ENCODE measurements at regions not wholly inside any gene's neighbourhood (a gene's known extent, or its start where the extent isn't known, plus 50 kb on each side); places are given as distances from the start of the nearest gene placed in this dataset.

- dilution Hi-C loops (cut with MboI; ENCODE audit: extremely low pct_ligation_motif_present, low sequenced_read_pairs) (no loop called here), intact Hi-C loops (cut with micrococcal nuclease) (no loop called here)
- no peaks in the 10 kb centered on the region for H3K9me3 ChIP-seq (replicated peaks; ENCODE audit: control insufficient read depth, insufficient read depth, low read length)
- ChIA-PET CTCF (no interaction called here), POLR2A (no interaction called here)
- no peak overlapping the region for H2AFZ ChIP-seq (ENCODE audit: low read depth, low read length)
- H3K27ac ChIP-seq (ENCODE audit: insufficient read depth, low read depth, low read length) = no peak overlapping the region
- no peak for TF ChIP-seq FOS (IDR thresholded peaks at IDR 0.05; ENCODE audit: borderline replicate concordance, insufficient read depth, low read length)
- no peak for TF ChIP-seq JUN (IDR thresholded peaks at IDR 0.05; ENCODE audit: borderline replicate concordance, insufficient read depth, insufficient read length, low read depth)
- no peak for TF ChIP-seq MAX (IDR thresholded peaks at IDR 0.05; ENCODE audit: insufficient read depth, insufficient read length)
- no peak for TF ChIP-seq MYC (IDR thresholded peaks at IDR 0.05; ENCODE audit: low read depth, low read length)
- no peak for TF ChIP-seq EZH2 (IDR thresholded peaks at IDR 0.05; ENCODE audit: borderline replicate concordance, low read depth, low read length, severe bottlenecking)
- TF ChIP-seq GATA2 (IDR thresholded peaks at IDR 0.05; ENCODE audit: insufficient read depth, insufficient read length, low read depth, low read length) = no peak
- TF ChIP-seq POLR2A (IDR thresholded peaks at IDR 0.05; ENCODE audit: low read depth, low read length) = no peak
- TF ChIP-seq CTCF (IDR thresholded peaks at IDR 0.05; ENCODE audit: extremely low read depth in 1 of 2, insufficient read depth in 1 of 2, low read depth in 1 of 2, low read length in 2 of 2) = no peak
- TF ChIP-seq POLR2AphosphoS5 (IDR thresholded peaks at IDR 0.05; ENCODE audit: insufficient read depth, low read depth, low read length) = no peak
- H3K4me2 ChIP-seq (ENCODE audit: insufficient read depth, low read length) = no peak overlapping the region
- H3K27me3 ChIP-seq (ENCODE audit: control insufficient read depth in 2 of 2, insufficient read depth in 2 of 2, low read length in 2 of 2) = no peaks in the 10 kb centered on the region
- H4K20me1 ChIP-seq (replicated peaks; ENCODE audit: control insufficient read depth, extremely low read depth, insufficient read depth, low read length) = no peaks in the 10 kb centered on the region
- no peaks in the 10 kb centered on the region for H3K9me1 ChIP-seq (replicated peaks; ENCODE audit: control insufficient read depth, extremely low read depth, insufficient read depth, low read length)
- no peaks in the 10 kb centered on the region for H3K79me2 ChIP-seq (ENCODE audit: control insufficient read depth, insufficient read depth, low read length)
- DNase-seq (ENCODE audit: low read depth, low spot score) (no peak), FAIRE-seq (no peak)
- no peaks in the 10 kb centered on the region for H3K4me1 ChIP-seq (ENCODE audit: control insufficient read depth, extremely low read depth, insufficient read depth, low read length)
- no peak overlapping the region for H3K9ac ChIP-seq (replicated peaks; ENCODE audit: extremely low read depth, insufficient read depth, low read length)
- no TSS peak for BruUV-seq (replicated peaks)
- H3K4me3 ChIP-seq (replicated peaks in 1 of 3; ENCODE audit: insufficient read depth in 1 of 3, low read depth in 1 of 3, low read length in 3 of 3) = no peak overlapping the region
- H3K36me3 ChIP-seq (ENCODE audit: control insufficient read depth in 2 of 2, extremely low read depth in 1 of 2, insufficient read depth in 2 of 2, low read length in 2 of 2) = no peaks in the 10 kb centered on the region
Measured at GRCh38 chr9:81079055-81079454, 610.3 kb downstream of the TLE1 start.
